IMR-90 (cell line): ENCODE measurements at regions not wholly inside any gene's neighbourhood (a gene's known extent, or its start where the extent isn't known, plus 50 kb on each side); places are given as distances from the start of the nearest gene placed in this dataset.

ENCODE experiments used
- ATAC-seq: fragments of 200-7000 bp; cut with Tn5 transposase; 2 replicates; pipeline ENCODE4 v1.9.1; 2020; ENCODE audit warnings: low read depth, mild to moderate bottlenecking, moderate library complexity
- BruUV-seq: library from RNA; stranded (reverse); fragments of 400-500 nt; replicated peaks from 2 replicates; lab custom pipeline; 2021; lab: Mats Ljungman, UMichigan
- CTCF ChIA-PET: fragments of 300-600 bp; formaldehyde crosslinking; extraction: SDS; loops from one replicate; lab custom pipeline; 2021; ENCODE audit warnings: antibody characterized with exemption; lab: Yijun Ruan, JAX
- POLR2A ChIA-PET: fragments of 300-600 bp; sonication (Branson Sonifier 250); formaldehyde crosslinking; loops from one replicate; lab custom pipeline; 2022; ENCODE audit warnings: antibody characterized with exemption; ENCODE audit not compliant: unreplicated experiment; lab: Charles Lee
- DNase-seq: peaks from one replicate; pipeline ENCODE4 v3.0.0; 2013
- H2AFZ ChIP-seq: replicated peaks from 2 replicates; pipeline ENCODE3; 2013; ENCODE audit warnings: low read length, mild to moderate bottlenecking; ENCODE audit not compliant: poor library complexity
- H2AK5ac ChIP-seq: 2 replicates; pipeline ENCODE4 v1.6.1; 2013; ENCODE audit warnings: low read depth, low read length, inconsistent platforms
- H2AK9ac ChIP-seq: replicated peaks from 2 replicates; pipeline ENCODE3; 2013; ENCODE audit warnings: mild to moderate bottlenecking, low read depth, low read length, moderate library complexity; ENCODE audit not compliant: poor library complexity
- H2BK120ac ChIP-seq: 2 replicates; pipeline ENCODE4 v1.6.1; 2013; ENCODE audit warnings: low read depth, low read length, inconsistent platforms
- H2BK15ac ChIP-seq: 3 replicates; pipeline ENCODE4 v1.6.1; 2013; ENCODE audit warnings: low read depth, low read length, inconsistent platforms
- H2BK20ac ChIP-seq: 2 replicates; pipeline ENCODE4 v1.6.1; 2013; ENCODE audit warnings: low read depth, mild to moderate bottlenecking, inconsistent platforms, low read length, moderate library complexity
- H2BK5ac ChIP-seq: 2 replicates; pipeline ENCODE4 v1.6.1; 2013; ENCODE audit warnings: mild to moderate bottlenecking, low read depth, low read length, inconsistent platforms; ENCODE audit not compliant: poor library complexity, severe bottlenecking
- H3K14ac ChIP-seq: replicated peaks from 2 replicates; pipeline ENCODE4 v1.6.1; 2013; ENCODE audit warnings: low read depth, low read length, inconsistent platforms
- H3K18ac ChIP-seq: 2 replicates; pipeline ENCODE4 v1.6.1; 2013; ENCODE audit warnings: low read depth, low read length, control low read depth
- H3K23ac ChIP-seq: 2 replicates; pipeline ENCODE4 v1.6.1; 2013; ENCODE audit warnings: low read depth, low read length, inconsistent platforms
- H3K27ac ChIP-seq: 2 replicates; pipeline ENCODE4 v1.5.1; 2013; ENCODE audit warnings: mild to moderate bottlenecking, control low read depth, low read length; ENCODE audit not compliant: insufficient read depth
- H3K27me3 ChIP-seq: 2 replicates; pipeline ENCODE4 v1.6.1; 2013; ENCODE audit warnings: low read length; ENCODE audit not compliant: control insufficient read depth, insufficient read depth
- H3K36me3 ChIP-seq: 2 replicates; pipeline ENCODE4 v1.6.1; 2013; ENCODE audit warnings: low read length, mixed read lengths; ENCODE audit not compliant: control insufficient read depth, insufficient read depth
- H3K4ac ChIP-seq: 2 replicates; pipeline ENCODE4 v1.6.1; 2013; ENCODE audit warnings: low read depth, low read length, inconsistent platforms
- H3K4me1 ChIP-seq: 2 replicates; pipeline ENCODE4 v1.6.1; 2013; ENCODE audit warnings: low read length, mixed read lengths; ENCODE audit not compliant: control insufficient read depth, insufficient read depth
- H3K4me2 ChIP-seq: 2 replicates; pipeline ENCODE4 v1.6.1; 2013; ENCODE audit warnings: low read depth, mild to moderate bottlenecking, control low read depth, low read length, moderate library complexity
- H3K4me3 ChIP-seq: 2 replicates; pipeline ENCODE4 v1.5.1; 2013; ENCODE audit warnings: low read depth, mild to moderate bottlenecking, control low read depth, low read length, moderate library complexity; ENCODE audit not compliant: insufficient read depth
- H3K56ac ChIP-seq: 2 replicates; pipeline ENCODE4 v1.6.1; 2013; ENCODE audit warnings: low read length, inconsistent platforms; ENCODE audit not compliant: insufficient read depth; ENCODE audit errors: extremely low read depth
- H3K79me1 ChIP-seq, 2 experiments: 2 replicates each; pipeline ENCODE4 v1.6.1; 2013; ENCODE audit warnings: low read length in 2 of 2, inconsistent platforms in 1 of 2, low read depth in 1 of 2
- H3K9ac ChIP-seq: 2 replicates; pipeline ENCODE4 v1.6.1; 2013; ENCODE audit warnings: low read depth, low read length, control low read depth
- H3K9me1 ChIP-seq: 2 replicates; pipeline ENCODE4 v1.6.1; 2013; ENCODE audit warnings: low read length, inconsistent platforms; ENCODE audit not compliant: insufficient read depth
- H3K9me3 ChIP-seq: 2 replicates; pipeline ENCODE4 v1.6.1; 2013; ENCODE audit warnings: low read length; ENCODE audit not compliant: control insufficient read depth, insufficient read depth
- H4K20me1 ChIP-seq: 2 replicates; pipeline ENCODE4 v1.6.1; 2013; ENCODE audit warnings: low read length, inconsistent platforms; ENCODE audit not compliant: insufficient read depth
- H4K5ac ChIP-seq: 2 replicates; pipeline ENCODE4 v1.6.1; 2013; ENCODE audit warnings: mild to moderate bottlenecking, low read depth, low read length, control low read depth
- H4K8ac ChIP-seq, 2 experiments: 2 replicates each; pipeline ENCODE4 v1.6.1; 2013; ENCODE audit warnings: low read depth in 2 of 2, low read length in 2 of 2, control low read depth in 1 of 2, inconsistent platforms in 1 of 2
- H4K91ac ChIP-seq: 2 replicates; pipeline ENCODE4 v1.6.1; 2013; ENCODE audit warnings: low read depth, low read length, inconsistent platforms; ENCODE audit not compliant: insufficient read depth
- BHLHE40 ChIP-seq: fragments of 150-350 bp; IDR thresholded peaks from 2 replicates; pipeline ENCODE4 v1.6.1; 2016; ENCODE audit warnings: mild to moderate bottlenecking, low read depth, low read length
- CEBPB ChIP-seq: IDR thresholded peaks from 2 replicates; pipeline ENCODE4 v1.6.1; 2012; ENCODE audit warnings: low read depth, low read length, improper control_type of control experiment
- CHD1 ChIP-seq: IDR thresholded peaks from 2 replicates; pipeline ENCODE4 v1.6.1; 2012; ENCODE audit warnings: low read depth, low read length, improper control_type of control experiment
- FOS ChIP-seq: fragments of 150-350 bp; IDR thresholded peaks from 2 replicates; pipeline ENCODE4 v1.6.1; 2016; ENCODE audit warnings: low read depth, low read length
- MAFK ChIP-seq: IDR thresholded peaks from 2 replicates; pipeline ENCODE4 v1.6.1; 2012; ENCODE audit warnings: low read depth, low read length, improper control_type of control experiment
- MAZ ChIP-seq: IDR thresholded peaks from 2 replicates; pipeline ENCODE4 v1.6.1; 2012; ENCODE audit warnings: low read depth, mild to moderate bottlenecking, low read length, improper control_type of control experiment, moderate library complexity, borderline replicate concordance
- MXI1 ChIP-seq: IDR thresholded peaks from 2 replicates; pipeline ENCODE4 v1.6.1; 2012; ENCODE audit warnings: low read depth, mild to moderate bottlenecking, low read length, moderate library complexity, borderline replicate concordance
- NFE2L2 ChIP-seq: fragments of 150-350 bp; IDR thresholded peaks from 2 replicates; pipeline ENCODE4 v1.6.1; 2016; ENCODE audit warnings: low read depth, mild to moderate bottlenecking, low read length
- POLR2A ChIP-seq: IDR thresholded peaks from 2 replicates; pipeline ENCODE4 v1.6.1; 2012; ENCODE audit warnings: mild to moderate bottlenecking, low read depth, low read length
- RAD21 ChIP-seq: IDR thresholded peaks from 2 replicates; pipeline ENCODE4 v1.6.1; 2012; ENCODE audit warnings: low read length, improper control_type of control experiment
- RCOR1 ChIP-seq: IDR thresholded peaks from 2 replicates; pipeline ENCODE4 v1.6.1; 2012; ENCODE audit warnings: mild to moderate bottlenecking, low read length, improper control_type of control experiment; ENCODE audit not compliant: insufficient replicate concordance
- RFX5 ChIP-seq: IDR thresholded peaks from 2 replicates; pipeline ENCODE4 v1.8.0; 2012; ENCODE audit warnings: low read depth, mild to moderate bottlenecking, low read length, moderate library complexity
- SMC3 ChIP-seq: fragments of 150-350 bp; IDR thresholded peaks from 2 replicates; pipeline ENCODE4 v1.6.1; 2016; ENCODE audit warnings: low read depth, mild to moderate bottlenecking, antibody characterized with exemption, low read length, moderate library complexity
- WGBS, 2 experiments: methylation state at CpG; one replicate each; pipeline versions ENCODE4 v1.1.5 to v1.1.7; 2013; ENCODE audit warnings: missing lambda C conversion rate in 2 of 2; ENCODE audit not compliant: insufficient read length in 1 of 2; ENCODE audit errors: extremely low coverage in 2 of 2; 5-methylcytosine and 5-hydroxymethylcytosine counted together
- dilution Hi-C: fragments of 300-500 bp; cut with HindIII; formaldehyde crosslinking; loops from one replicate; pipeline ENCODE4 v1.14.3; 2018; ENCODE audit warnings: low sequenced_read_pairs; ENCODE audit not compliant: unreplicated experiment
- in situ Hi-C: fragments of 300-500 bp; cut with MboI; formaldehyde crosslinking; loops from 3 replicates; pipeline ENCODE4 v1.14.3; 2019; ENCODE audit warnings: low sequenced_read_pairs, inconsistent platforms, mixed read lengths
- intact Hi-C: fragments of 100-400 bp; cut with micrococcal nuclease; formaldehyde crosslinking; loops from 2 replicates; pipeline ENCODE4 v1.10.0; 2022
- TF ChIP-seq, protein P1 (sequence below): fragments of 150-350 bp; IDR thresholded peaks from 2 replicates; pipeline ENCODE4 v1.6.1; 2017; ENCODE audit warnings: mild to moderate bottlenecking, antibody characterized with exemption, low read length, low read depth
- TF ChIP-seq, protein P2 (sequence below): conservative IDR thresholded peaks from 2 replicates; pipeline ENCODE4 v1.5.1; 2012; ENCODE audit warnings: mild to moderate bottlenecking, low read depth, low read length, improper control_type of control experiment
- TF ChIP-seq, protein P3 (sequence below): fragments of 150-350 bp; IDR thresholded peaks from 2 replicates; pipeline ENCODE4 v1.6.1; 2016; ENCODE audit warnings: low read depth, mild to moderate bottlenecking, low read length, moderate library complexity, borderline replicate concordance

DNA sequence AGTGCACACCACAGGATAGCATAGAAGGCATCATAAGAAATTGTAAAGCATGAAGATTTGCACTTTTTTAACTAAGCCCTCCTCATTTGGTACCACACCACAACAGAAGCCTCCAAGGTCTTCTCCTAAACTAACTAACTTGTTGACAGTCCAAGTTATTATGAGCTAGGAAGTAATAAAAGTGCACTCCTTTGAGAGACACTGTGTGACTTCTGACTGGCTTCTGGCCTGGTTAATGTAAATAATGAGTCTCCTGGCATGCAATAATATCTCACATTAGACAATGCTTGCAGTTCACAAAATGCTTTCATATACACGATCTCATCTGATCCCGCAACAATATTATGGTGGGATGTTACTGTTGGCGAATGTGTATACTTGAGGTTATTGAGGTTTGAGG lies 103.9 kb upstream of the SLC24A5 start:
- DNase-seq (no peak), ATAC-seq (no peak)
- Histone ChIP-seq H2BK20ac (no peak overlapping the region), H3K36me3 (no peaks in the 10 kb centered on the region), H3K56ac (no peak overlapping the region), H3K4me2 (no peak overlapping the region), H3K9me3 (no peaks in the 10 kb centered on the region), H3K23ac (no peak overlapping the region), H4K91ac (no peak overlapping the region), H3K4me1 (no peaks in the 10 kb centered on the region), H4K20me1 (no peaks in the 10 kb centered on the region), H3K9me1 (no peaks in the 10 kb centered on the region), H3K14ac (no peak overlapping the region), H2AK9ac (no peak overlapping the region), H4K8ac (no peak overlapping the region), H2BK5ac (no peak overlapping the region), H2BK120ac (no peak overlapping the region), H3K18ac (no peak overlapping the region), H3K79me1 (no peaks in the 10 kb centered on the region), H3K9ac (no peak overlapping the region), H2AK5ac (no peak overlapping the region), H4K5ac (no peak overlapping the region), H3K4me3 (no peak overlapping the region), H2BK15ac (no peak overlapping the region), H2AFZ (no peak overlapping the region), H3K27ac (no peak overlapping the region), H3K27me3 (peaks cover 4% of the 10 kb centered on the region; the same call in 1 of the 2 replicates), H3K4ac (no peak overlapping the region)
- dilution Hi-C loops, result no loop called here
- BruUV-seq, result no TSS peak
- no peak for TF ChIP-seq RAD21
- no peak for TF ChIP-seq BHLHE40
- TF ChIP-seq CHD1, result no peak
- no peak for TF ChIP-seq MAFK
- no peak for TF ChIP-seq FOS
- TF ChIP-seq, protein P1, sequence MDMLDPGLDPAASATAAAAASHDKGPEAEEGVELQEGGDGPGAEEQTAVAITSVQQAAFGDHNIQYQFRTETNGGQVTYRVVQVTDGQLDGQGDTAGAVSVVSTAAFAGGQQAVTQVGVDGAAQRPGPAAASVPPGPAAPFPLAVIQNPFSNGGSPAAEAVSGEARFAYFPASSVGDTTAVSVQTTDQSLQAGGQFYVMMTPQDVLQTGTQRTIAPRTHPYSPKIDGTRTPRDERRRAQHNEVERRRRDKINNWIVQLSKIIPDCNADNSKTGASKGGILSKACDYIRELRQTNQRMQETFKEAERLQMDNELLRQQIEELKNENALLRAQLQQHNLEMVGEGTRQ, result no peak
- no peak for TF ChIP-seq SMC3
- no peak for TF ChIP-seq RFX5
- TF ChIP-seq RCOR1, result no peak
- TF ChIP-seq, protein P2, sequence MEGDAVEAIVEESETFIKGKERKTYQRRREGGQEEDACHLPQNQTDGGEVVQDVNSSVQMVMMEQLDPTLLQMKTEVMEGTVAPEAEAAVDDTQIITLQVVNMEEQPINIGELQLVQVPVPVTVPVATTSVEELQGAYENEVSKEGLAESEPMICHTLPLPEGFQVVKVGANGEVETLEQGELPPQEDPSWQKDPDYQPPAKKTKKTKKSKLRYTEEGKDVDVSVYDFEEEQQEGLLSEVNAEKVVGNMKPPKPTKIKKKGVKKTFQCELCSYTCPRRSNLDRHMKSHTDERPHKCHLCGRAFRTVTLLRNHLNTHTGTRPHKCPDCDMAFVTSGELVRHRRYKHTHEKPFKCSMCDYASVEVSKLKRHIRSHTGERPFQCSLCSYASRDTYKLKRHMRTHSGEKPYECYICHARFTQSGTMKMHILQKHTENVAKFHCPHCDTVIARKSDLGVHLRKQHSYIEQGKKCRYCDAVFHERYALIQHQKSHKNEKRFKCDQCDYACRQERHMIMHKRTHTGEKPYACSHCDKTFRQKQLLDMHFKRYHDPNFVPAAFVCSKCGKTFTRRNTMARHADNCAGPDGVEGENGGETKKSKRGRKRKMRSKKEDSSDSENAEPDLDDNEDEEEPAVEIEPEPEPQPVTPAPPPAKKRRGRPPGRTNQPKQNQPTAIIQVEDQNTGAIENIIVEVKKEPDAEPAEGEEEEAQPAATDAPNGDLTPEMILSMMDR, result no peak
- TF ChIP-seq, protein P3, sequence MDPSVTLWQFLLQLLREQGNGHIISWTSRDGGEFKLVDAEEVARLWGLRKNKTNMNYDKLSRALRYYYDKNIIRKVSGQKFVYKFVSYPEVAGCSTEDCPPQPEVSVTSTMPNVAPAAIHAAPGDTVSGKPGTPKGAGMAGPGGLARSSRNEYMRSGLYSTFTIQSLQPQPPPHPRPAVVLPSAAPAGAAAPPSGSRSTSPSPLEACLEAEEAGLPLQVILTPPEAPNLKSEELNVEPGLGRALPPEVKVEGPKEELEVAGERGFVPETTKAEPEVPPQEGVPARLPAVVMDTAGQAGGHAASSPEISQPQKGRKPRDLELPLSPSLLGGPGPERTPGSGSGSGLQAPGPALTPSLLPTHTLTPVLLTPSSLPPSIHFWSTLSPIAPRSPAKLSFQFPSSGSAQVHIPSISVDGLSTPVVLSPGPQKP, result no peak
- no peak for TF ChIP-seq MAZ
- no peak for TF ChIP-seq CEBPB
- TF ChIP-seq POLR2A, result no peak
- TF ChIP-seq NFE2L2, result no peak
- TF ChIP-seq MXI1, result no peak
- in situ Hi-C loops, result no loop called here
- ChIA-PET CTCF (no interaction called here), POLR2A (no interaction called here)
- intact Hi-C loops, result no loop called here
- WGBS, 2 experiments, result no CpG with 5 or more reads among the region's 3 CpGs
